Superior temporal gyrus (tissue), 1 donor: ENCODE measurements at regions not wholly inside any gene's neighbourhood (a gene's known extent, or its start where the extent isn't known, plus 50 kb on each side); places are given as distances from the start of the nearest gene placed in this dataset.
A peak's percentile ranks its signal among the peaks of the same experiment; 100 is the strongest.
"Not testable (repeated sequence)": the region's sequence is repeated elsewhere in the genome, so short reads cannot be mapped to it uniquely, and the experiment has no call there.

Experiments
- DNase-seq: peaks from one replicate; pipeline ENCODE4 v3.0.0-alpha.2; 2016; ENCODE audit errors: extremely low spot score

DNA sequence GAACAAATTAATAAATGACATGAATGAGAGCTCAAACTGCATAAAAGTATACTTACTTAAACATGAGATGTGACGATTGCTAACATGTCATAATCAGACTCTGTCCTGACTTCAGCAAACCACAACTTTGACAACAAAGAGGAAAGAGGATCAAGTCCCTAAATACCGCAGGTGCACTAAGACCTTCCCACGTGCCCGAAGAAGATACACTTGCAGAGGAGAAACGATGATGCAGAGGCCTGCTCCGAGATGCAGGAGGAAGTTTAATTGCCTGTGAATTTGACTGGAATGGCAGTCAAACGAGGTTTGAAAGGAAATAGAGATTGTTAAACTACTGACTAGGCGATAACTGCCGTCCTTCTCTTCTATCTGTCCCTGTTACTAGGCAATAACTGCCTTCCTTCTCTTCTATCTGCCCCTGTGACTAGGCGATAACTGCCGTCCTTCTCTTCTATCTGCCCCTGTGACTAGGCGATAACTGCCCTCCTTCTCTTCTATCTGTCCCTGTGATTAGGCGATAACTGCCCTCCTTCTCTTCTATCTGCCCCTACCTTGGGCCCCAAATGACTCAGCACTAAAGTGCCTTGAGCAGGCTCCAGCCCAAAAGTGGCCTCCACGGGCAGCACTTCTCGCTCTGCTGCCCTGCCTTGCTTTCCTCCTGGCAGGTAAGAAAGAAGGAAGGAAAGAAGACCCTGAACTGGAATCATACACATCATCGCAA lies 2226.0 kb upstream of the DEFB115 start:
- DNase-seq, result not testable (repeated sequence)

DNA sequence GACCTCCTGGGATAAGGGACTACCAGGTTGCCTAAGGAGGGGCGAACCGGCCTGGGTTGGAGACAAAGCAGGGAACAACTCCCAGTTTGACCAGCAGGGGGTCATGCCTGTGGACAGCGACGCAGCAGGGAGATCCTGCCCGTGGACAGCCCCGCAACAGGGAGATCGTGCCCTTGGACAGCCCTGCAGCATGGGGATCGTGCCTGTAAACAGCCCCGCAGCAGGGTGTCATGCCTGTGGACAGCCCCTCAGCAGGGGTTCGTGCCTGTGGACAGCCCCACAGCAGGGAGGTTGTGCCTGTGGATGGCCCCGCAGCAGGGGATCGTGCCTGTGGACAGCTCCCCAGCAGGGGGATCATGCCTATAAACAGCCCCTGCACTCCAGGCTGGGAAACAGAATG lies 2213.2 kb upstream of the DEFB115 start:
- not testable (repeated sequence) for DNase-seq

DNA sequence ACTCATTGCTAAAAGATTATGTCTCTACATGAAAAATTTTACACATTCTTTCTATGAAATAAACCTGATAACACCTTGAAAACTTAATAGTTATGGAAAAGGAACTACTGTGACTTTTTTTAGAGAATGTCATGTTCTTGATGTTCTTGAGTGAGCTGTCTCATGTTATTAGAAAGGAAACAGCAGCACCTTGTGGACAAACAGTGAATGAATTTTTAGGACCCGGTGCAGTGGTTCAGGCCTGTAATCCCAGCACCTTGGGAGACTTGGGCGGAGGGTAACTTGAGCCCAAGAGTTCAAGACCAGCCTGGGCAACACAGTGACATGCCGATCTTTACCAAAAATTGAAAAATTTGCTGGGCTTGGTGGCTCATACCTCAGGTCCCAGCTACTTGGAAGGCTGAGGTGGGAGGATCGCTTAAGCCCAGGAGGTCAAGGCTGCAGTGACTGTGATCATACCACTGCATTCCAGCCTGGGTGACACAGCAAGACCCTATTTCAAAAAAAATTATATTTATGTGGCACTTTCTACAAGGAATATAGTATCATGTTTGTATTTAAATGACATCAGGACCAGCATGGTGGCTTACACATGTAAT lies 2207.4 kb upstream of the DEFB115 start:
- DNase-seq, result peak; percentile 52

DNA sequence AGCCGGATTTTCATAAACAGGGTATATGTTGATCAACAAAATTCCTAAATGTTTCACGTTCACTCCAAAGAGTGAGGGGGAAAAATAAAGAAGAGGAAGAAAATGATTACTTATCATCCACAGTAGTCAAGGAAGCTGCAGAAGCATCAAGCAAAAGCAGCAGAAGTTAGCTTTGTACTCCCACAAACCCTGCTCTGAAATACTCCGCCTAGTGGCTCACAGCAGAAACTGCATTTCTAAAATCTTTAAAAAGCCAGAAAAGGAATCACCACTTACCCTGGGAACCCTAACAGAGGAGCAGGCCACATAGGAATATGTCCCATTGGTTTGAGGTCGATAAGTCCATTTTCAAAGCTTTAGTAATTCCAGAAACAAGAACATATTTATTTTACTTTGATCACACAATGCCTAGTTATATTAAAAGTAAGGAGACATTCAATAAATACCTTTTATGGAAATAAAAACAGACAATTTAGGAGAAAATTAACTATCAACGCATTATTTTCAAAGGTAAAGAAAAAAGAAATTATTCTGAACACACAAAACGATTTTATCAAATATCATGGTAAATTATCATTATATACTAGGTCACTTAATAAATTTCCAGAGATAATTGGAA lies 2199.5 kb upstream of the DEFB115 start:
- peak; percentile 10 for DNase-seq

DNA sequence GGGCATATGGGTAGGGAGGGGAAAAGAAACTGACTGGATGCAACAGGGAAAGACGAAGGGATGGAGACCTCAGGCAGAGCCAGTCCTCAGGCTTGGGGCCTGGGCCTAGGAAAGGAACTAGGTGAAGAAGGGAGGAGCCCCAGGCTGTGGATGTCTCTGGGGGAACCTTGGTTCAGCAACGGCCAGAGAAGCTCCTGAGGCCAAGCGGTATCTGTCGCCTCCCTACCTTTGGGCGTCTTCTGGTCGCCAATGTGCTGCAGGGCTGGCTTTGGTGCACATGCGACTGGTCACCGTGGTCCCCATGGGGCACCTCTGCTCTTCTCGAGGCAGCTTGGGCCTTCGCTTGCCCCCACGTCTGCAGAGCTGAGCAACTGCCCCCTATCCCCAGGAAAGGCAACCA lies 2195.0 kb upstream of the DEFB115 start:
- not testable (repeated sequence) for DNase-seq

DNA sequence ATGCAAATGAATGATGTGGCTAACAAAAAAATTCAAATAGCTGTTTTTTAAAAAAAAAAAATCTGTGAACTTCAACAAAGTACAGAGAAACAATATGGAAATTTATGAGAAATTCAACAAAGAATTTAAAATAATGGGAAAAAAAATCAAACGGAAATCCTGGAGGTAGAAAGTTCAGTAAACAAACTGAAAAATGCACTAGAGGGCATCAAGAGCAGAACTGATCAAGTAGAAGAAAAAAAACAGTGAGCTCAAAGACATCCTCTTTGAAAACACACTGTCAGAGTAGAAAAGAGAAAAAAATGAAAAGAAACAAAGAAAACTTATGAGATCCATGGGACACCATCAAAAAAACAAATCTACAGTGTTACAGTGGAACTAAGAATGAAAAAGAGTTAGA lies 2191.1 kb upstream of the DEFB115 start:
- not testable (repeated sequence) for DNase-seq

DNA sequence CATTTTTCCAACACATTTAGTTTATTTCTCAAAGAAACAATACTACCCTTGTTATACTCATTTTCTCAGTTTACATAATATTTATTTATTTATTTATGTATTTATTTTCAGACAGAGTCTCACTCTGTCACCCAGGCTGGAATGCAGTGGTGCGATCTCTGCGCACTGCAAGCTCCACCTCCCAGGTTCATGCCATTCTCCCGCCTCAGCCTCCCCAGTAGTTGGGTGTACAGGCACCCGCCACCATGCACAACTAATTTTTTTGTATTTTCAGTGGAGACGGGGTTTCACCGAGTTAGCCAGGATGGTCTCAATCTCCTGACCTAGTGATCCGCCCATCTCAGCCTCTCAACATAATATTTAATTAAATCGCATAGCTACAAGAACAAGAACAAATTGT lies 2183.8 kb upstream of the DEFB115 start:
- not testable (repeated sequence) for DNase-seq

DNA sequence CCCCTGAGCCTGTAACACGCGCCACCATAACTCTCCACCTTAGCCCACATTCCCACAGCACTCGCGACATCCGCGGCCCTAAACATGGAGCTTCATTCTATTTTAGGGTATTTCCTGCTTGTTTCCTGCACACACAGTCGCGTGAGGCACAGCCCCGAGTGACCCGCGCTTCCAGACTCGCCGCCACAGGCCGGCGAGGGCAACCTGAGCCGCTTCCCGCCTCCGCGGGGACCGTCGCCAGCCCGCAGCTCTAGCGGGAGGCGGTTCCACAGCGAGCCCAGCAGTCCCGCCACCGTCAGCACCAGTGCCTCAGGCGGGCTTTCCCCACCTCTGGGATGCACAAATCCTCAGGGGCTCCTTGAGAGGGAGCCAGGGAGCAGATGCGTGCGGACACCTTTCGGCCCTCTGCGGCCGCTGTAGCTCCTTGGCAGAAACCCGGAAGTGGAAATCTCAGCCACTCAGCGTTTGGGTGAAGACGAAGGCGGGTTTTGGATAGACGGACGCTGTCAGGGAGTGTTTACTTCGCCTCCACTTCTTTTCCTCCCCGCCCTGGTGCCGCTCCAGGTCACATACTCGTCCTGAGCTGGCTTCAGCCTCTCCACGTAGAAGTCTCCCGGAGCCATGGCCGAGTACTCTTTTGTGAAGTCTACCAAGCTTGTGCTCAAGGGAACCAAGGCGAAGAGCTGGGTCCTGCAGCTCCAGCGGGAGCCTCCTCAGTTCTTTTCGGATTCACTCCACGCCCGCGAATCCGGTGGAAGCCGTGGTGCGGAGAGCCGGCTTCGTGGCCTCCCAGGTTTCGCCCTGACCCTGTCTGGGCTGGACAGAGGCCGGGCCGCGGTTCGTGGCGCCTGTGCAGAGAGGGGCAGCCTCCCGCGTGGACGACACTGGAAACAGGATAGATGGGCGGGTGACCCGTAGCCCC lies 2177.4 kb upstream of the DEFB115 start:
- DNase-seq, result no peak

DNA sequence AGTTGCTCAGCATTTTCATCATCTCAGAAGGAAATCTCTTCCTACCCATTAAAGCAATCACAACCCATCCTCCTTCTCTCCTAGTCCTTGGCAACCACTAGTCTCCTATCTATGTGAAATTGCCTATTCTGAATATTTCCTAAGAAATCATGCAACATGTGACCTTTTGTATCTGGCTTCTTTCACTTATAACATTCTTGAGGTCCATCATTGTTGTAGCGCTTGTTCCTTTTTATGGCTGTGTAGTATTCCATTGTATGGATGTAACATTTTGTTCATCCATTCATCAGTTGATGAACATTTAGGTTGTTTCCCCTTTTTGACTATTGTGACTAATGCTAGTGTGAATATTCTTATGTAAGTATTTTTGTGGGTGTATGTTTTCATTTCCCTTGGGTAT lies 2175.8 kb upstream of the DEFB115 start:
- DNase-seq, result not testable (repeated sequence)

DNA sequence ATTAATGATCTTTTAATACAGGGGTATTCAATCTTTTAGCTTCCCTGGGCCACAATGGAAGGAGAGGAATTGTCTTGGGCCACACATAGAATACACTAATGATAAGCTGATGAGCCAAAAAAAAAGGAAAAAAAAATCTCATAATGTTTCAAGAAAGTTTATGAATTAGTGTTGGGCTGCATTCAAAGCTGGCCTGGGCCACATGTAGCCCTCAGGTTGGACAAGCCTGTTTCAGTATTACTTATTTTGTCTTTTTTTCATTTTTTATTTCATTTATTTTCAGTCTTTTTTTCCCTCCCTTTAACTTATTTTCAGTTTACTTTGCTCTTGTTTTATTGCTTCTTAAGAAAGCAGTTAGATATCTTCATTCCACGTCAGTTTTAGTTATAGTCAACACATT lies 2171.8 kb upstream of the DEFB115 start:
- no peak for DNase-seq

DNA sequence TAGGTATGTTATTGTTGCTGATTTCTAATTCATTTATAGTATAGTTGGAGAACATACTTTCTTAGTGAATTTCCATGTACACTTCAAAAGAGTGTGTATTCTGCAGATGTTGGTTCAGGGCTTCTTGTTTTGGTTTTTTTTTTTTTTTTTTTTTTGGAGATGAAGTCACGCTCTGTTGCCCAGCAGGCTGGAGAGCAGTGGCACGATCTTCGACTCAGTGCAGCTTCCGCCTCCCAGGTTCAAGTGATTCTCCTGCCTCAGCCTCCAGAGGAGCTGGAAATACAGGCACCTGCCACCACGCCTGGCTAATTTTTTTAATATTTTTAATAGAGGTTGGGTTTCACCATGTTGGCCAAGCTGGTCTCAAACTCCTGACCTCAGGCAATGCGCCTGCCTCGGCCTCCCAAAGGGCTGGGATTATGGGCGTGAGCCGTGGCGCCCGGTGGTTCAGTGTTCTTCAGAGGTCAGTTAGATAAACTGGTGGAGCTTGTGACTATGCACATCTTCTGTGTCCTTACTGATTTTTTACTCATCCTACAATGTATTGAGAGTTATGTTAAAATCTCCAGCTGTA lies 2171.2 kb upstream of the DEFB115 start:
- DNase-seq, result not testable (repeated sequence)

DNA sequence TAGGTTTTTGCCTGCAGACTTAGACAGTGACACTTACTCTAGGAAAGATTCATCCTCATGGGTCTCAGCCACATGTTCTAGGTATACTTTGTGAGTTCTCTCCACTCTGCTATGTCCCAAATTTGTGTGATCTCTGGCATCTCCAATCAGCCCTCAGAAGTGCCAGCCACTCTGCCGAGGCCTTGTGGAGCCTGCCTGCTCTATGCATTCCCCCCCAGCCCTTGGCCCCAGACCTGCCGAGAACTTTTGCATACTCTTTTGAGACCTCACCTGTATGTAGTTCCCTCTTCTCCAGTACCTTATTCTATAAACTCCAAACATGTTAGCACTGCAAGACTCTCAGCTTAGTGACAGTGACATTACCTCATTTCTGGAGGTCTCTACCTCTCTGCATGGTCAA lies 2170.5 kb upstream of the DEFB115 start:
- DNase-seq, result no peak

DNA sequence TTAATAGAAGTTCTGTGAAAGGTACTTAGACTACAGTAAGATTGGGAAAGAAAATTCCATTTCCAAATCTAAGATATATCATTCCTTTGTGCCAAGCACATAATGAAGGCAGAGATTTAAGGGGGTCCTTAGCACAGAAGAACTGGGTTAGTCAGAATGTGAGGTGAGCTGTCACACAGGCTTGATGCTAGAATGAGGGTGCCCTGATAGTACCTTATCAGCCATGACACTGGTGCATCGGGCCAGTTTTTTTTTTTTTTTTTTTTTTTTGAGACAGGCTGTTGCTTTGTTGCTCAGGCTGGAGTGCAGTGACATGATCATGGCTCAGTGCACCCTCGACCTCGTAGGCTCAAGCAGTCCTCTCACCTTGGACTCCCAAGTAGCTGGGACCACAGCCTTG lies 2169.6 kb upstream of the DEFB115 start:
- DNase-seq, result not testable (repeated sequence)

DNA sequence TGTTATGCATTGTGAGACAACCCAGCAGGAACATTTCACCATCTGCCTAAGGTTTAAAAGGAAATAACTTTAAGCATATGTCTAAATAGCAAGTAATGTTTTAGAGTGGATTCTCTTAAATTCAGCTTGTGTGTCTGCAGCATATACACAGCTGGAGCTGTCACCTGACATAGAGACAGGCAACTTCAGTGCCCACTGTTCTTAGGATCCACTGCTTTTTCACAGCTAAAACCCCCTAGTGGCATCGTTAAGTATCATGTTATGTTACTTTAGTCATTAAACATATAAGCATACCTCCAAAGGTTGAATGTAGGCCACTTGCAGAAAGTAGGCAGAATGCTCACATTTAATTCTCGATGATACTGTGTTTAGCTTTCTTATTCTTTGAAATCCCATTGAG lies 2169.0 kb upstream of the DEFB115 start:
- peak; percentile 27 for DNase-seq

DNA sequence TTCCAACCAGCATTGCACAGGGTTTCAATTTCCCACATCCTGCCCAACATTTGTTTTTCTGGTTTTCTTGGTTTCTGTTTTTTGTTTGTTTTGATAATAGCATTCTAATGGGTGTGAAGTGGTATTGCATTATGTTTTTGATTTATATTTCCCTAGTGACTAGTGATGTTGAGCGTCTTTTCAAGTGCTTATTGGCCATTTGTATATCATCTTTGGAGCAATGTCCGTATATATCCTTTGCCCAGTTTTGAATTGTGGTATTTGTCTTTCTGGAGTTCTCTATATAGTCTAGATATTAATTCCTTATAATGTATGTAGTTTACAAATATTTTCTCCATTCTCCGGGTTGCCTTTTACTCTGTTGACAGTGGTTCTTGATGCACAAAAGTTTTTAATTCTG lies 2168.1 kb upstream of the DEFB115 start:
- not testable (repeated sequence) for DNase-seq

DNA sequence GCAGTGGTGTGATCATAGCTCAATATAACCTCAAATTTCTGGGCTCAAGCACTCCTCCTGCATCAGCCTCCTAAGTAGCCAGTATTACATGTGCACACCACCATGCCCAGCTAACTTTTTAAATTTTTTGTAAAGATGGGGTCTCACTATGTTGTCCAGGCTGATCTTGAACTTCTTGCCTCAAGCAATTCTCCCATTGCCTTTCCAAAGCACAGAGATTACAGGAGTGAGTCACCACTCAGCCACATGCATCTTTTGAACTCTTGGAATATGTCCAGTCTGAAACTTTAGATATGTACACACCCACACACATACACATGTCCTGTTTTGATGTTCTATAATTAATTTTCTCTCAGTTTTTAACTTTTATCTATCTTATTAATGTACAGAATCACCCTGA lies 2163.5 kb upstream of the DEFB115 start:
- not testable (repeated sequence) for DNase-seq

DNA sequence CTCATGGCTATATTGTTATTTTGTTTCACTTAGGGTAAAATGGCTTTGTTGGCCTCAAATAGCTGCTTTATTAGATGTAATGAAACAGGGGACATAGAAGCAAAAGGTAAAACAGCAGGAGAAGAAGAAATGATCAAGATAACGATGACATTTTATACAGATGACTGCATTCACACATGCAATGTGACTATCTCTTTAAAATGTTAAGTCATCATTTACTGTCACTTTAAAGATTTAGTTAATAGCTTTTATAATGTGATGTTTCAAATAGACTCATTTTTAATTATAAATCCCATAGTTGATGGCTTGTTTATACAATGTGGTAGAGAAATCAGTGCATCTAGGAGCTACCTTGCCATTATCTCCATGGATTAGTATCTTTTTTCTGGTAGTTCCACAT lies 2160.8 kb upstream of the DEFB115 start:
- DNase-seq, result not testable (repeated sequence)

DNA sequence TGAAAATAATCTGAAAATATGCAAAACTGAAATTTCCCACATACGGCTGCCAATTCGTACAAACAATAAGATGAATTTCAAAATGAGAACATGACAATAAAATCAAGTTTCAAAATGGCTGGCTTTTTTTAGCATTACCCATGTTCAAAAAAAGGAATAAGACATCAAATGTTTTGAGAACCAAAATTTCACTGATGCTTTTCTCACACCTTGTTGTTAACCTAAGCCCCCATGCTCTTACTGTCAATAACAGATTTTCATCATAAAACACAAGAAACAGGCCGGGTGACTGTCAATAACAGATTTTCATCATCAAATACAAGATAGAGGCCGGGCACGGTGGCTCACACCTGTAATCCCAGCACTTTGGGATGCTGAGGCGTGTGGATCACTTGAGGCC lies 2149.6 kb upstream of the DEFB115 start:
- not testable (repeated sequence) for DNase-seq

DNA sequence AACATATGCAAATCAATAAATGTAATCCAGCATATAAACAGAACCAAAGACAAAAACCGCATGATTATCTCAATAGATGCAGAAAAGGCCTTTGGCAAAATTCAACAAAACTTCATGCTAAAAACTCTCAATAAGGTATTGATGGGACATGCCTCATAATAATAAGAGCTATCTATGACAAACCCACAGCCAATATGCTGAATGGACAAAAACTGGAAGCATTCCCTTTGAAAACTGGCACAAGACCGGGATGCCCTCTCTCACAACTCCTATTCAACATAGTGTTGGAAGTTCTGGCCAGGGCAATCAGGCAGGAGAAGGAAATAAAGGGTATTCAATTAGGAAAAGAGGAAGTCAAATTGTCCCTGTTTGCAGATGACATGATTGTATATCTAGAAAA lies 2148.1 kb upstream of the DEFB115 start:
- not testable (repeated sequence) for DNase-seq

DNA sequence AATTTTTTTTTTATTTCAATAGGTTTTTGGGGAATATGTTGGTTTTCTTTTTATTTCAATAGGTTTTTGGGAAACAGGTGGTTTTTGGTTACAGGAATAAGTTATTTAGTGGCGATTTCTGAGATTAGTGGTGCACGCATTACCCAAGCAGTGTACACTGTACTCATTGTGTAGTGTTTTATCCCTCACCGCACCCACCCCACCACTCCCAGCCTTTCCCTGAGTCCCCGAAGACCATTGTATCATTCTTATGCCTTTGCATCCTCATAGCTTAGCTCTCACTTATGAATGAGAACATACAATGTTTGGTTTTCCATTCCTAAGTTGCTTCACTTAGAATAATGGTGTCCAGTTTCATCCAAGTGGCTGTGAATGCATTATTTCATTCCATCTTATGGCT lies 2142.4 kb upstream of the DEFB115 start:
- not testable (repeated sequence) for DNase-seq

DNA sequence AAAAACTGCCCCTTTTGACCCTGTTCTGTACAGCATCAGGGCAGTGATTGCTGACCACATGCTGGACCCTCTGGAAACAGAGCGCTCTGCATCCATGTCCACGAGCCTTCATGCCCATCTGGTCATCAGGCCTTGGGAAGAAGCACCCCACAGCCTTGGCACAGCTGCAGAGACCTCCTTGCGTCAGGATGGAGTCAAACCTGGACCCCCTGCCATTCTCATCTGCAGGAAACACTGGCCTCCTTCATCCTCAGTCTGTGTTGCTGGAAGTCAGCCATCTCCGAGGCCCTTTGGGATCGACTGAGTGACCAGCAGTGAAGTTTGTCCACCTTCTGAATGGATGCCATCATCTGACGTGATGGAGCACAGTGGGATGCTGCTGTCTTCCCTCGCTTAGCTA lies 2138.3 kb upstream of the DEFB115 start:
- DNase-seq, result no peak

DNA sequence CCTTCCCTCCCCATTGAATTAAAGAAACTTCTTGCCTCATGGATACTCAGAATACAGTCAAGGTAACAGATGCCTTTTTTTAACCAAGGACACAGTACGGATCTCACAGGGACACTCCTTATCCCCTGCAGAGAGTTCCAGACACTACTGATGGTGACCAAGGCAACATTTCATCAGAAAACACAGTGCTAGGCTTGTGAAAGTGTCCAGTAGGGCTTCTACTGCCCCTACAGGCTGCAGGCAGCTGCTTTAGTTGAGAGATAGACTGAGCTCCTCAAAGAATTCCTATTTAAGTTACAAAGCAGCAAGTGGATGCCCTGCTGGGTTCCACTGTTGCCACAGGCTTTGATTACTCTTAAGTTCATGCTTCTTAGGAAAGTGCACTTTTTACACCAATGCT lies 2137.8 kb upstream of the DEFB115 start:
- not testable (repeated sequence) for DNase-seq
